GM12878 (cell line): ENCODE measurements at regions not wholly inside any gene's neighbourhood (a gene's known extent, or its start where the extent isn't known, plus 50 kb on each side); places are given as distances from the start of the nearest gene placed in this dataset.

Source experiments
- GABPA ChIP-seq: IDR thresholded peaks from 2 replicates; pipeline ENCODE4 v1.6.1; 2014; ENCODE audit warnings: antibody characterized with exemption, low read depth, mild to moderate bottlenecking, inconsistent platforms
- MLLT1 ChIP-seq: fragments of 450-650 bp; IDR thresholded peaks from 2 replicates; pipeline ENCODE4 v1.6.1; 2016; ENCODE audit warnings: mild to moderate bottlenecking
- NKRF ChIP-seq: fragments of 450-650 bp; conservative IDR thresholded peaks from 2 replicates; pipeline ENCODE4 v1.6.1; 2017; ENCODE audit warnings: mild to moderate bottlenecking, moderate library complexity
- NR2F1 ChIP-seq: fragments of 450-650 bp; conservative IDR thresholded peaks from 2 replicates; pipeline ENCODE4 v1.6.1; 2017; ENCODE audit warnings: mild to moderate bottlenecking
- SMC3 ChIP-seq: IDR thresholded peaks from 2 replicates; pipeline ENCODE4 v1.6.1; 2011; ENCODE audit warnings: low read length, improper control_type of control experiment, borderline replicate concordance
- TAF1 ChIP-seq: IDR thresholded peaks from 2 replicates; pipeline ENCODE4 v1.6.1; 2011; ENCODE audit warnings: mild to moderate bottlenecking, low read depth, low read length, borderline replicate concordance

- TF ChIP-seq TAF1 (no peak), SMC3 (peak; percentile 31; the same call in 1 of the 2 replicates), MLLT1 (0 out of 2 replicates have a peak, but pooled peaks have one; percentile 39), NKRF (no peak), NR2F1 (no peak), GABPA (no peak)
These were observed 84.4 kb upstream of the GSE1 start (continued) for GRCh38 chr16:85528528-85529387.
